Naive thymus-derived CD8-positive, alpha-beta T cell (primary cell): ENCODE measurements at regions not wholly inside any gene's neighbourhood (a gene's known extent, or its start where the extent isn't known, plus 50 kb on each side); places are given as distances from the start of the nearest gene placed in this dataset.
A peak's percentile ranks its signal among the peaks of the same experiment; 100 is the strongest.
"Not testable (repeated sequence)": the region's sequence is repeated elsewhere in the genome, so short reads cannot be mapped to it uniquely, and the experiment has no call there.

Experiments
- ATAC-seq, 2 donors: fragments of 150-1000 bp; cut with Tn5 transposase in 1 of 2; sonication (Bioruptor Pico), chemical (Tn5 transposase) in 1 of 2; 1 replicate in 1 of 2; 2 replicates in 1 of 2; pipeline ENCODE4 v1.10.0; 2021; ENCODE audit warnings: mild to moderate bottlenecking in 2 of 2, moderate library complexity in 2 of 2
- POLR2A ChIA-PET: fragments of 350-600 bp; sonication (Branson Sonifier 250); formaldehyde crosslinking; loops from one replicate; lab custom pipeline; 2021; ENCODE audit warnings: antibody characterized with exemption; lab: Charles Lee
- DNase-seq, 10 donors: peaks; one replicate each; pipeline versions ENCODE4 v3.0.0 to v3.0.0-alpha.2; 2020 to 2022
- H3K27ac Mint-ChIP-seq, 10 donors: one replicate each; pipeline ENCODE4 v1.8.0; 2020 to 2022; ENCODE audit warnings: mild to moderate bottlenecking in 10 of 10, mixed read lengths in 10 of 10, moderate library complexity in 4 of 10, inconsistent platforms in 1 of 10
- H3K27me3 Mint-ChIP-seq, 5 donors: one replicate each; pipeline ENCODE4 v1.8.0; 2021 to 2022; ENCODE audit warnings: mixed read lengths in 5 of 5
- H3K36me3 Mint-ChIP-seq, 3 donors: one replicate each; pipeline ENCODE4 v1.8.0; 2020 to 2022; ENCODE audit warnings: mixed read lengths in 3 of 3, mild to moderate bottlenecking in 2 of 3, inconsistent platforms in 1 of 3
- H3K4me1 Mint-ChIP-seq, 4 donors: one replicate each; pipeline ENCODE4 v1.8.0; 2021 to 2022; ENCODE audit warnings: mixed read lengths in 4 of 4
- H3K4me3 Mint-ChIP-seq, 10 donors: one replicate each; pipeline ENCODE4 v1.8.0; 2020 to 2022; ENCODE audit warnings: mild to moderate bottlenecking in 10 of 10, mixed read lengths in 10 of 10, moderate library complexity in 6 of 10, inconsistent platforms in 1 of 10
- H3K9me3 Mint-ChIP-seq, 9 donors: one replicate each; pipeline ENCODE4 v1.8.0; 2020 to 2022; ENCODE audit warnings: mixed read lengths in 9 of 9, mild to moderate bottlenecking in 3 of 9, inconsistent platforms in 1 of 9, moderate library complexity in 1 of 9

- no peaks in the 10 kb centered on the region for H3K36me3 Mint-ChIP-seq
- ATAC-seq, result no peak
Observed at GRCh38 chr2:120536141-120536540, 190.2 kb downstream of the INHBB start.

GRCh38 chr2:120538691-120539423, 192.9 kb downstream of the INHBB start:
- Mint-ChIP-seq H3K27ac (no peak overlapping the region), H3K4me1 (no peaks in the 10 kb centered on the region), H3K27me3 (peaks cover 0 to 10% (median 2%) of the 10 kb centered on the region in 5 donors), H3K4me3 (no peak overlapping the region), H3K9me3 (no peaks in the 10 kb centered on the region), H3K36me3 (no peaks in the 10 kb centered on the region)
- ATAC-seq (no peak), DNase-seq (no peak)
- POLR2A ChIA-PET, result no interaction called here

More at GRCh38 chr2:120536141-120536540, 190.2 kb downstream of the INHBB start:
- no peak overlapping the region for H3K4me3 Mint-ChIP-seq
- H3K9me3 Mint-ChIP-seq, result peaks cover 0 to 3% (median 0%) of the 10 kb centered on the region in 9 donors
- H3K27ac Mint-ChIP-seq, result no peak overlapping the region
- DNase-seq, result no peak
- POLR2A ChIA-PET, result no interaction called here
- no peaks in the 10 kb centered on the region for H3K4me1 Mint-ChIP-seq
- H3K27me3 Mint-ChIP-seq, result peaks cover 0 to 14% (median 0%) of the 10 kb centered on the region in 5 donors

- POLR2A ChIA-PET, result no interaction called here
- Mint-ChIP-seq H3K9me3 (no peaks in the 10 kb centered on the region), H3K4me3 (no peak overlapping the region), H3K27ac (no peak overlapping the region), H3K4me1 (no peaks in the 10 kb centered on the region), H3K36me3 (no peaks in the 10 kb centered on the region), H3K27me3 (peaks cover 0 to 15% (median 8%) of the 10 kb centered on the region in 5 donors)
- DNase-seq (no peak), ATAC-seq (no peak)
Observed at GRCh38 chr2:120539424-120539936, 193.5 kb downstream of the INHBB start.

GRCh38 chr2:120539937-120540718, 194.2 kb downstream of the INHBB start:
- peaks cover 0 to 15% (median 10%) of the 10 kb centered on the region in 5 donors for H3K27me3 Mint-ChIP-seq
- H3K27ac Mint-ChIP-seq, result peak overlapping the region in 2 of 10 donors; percentile 9 to 59
- H3K4me1 Mint-ChIP-seq, result no peaks in the 10 kb centered on the region
- no peaks in the 10 kb centered on the region for H3K36me3 Mint-ChIP-seq
- ATAC-seq (no peak), DNase-seq (no peak)
- H3K9me3 Mint-ChIP-seq, result no peaks in the 10 kb centered on the region
- H3K4me3 Mint-ChIP-seq, result no peak overlapping the region
- POLR2A ChIA-PET, result no interaction called here

- Mint-ChIP-seq H3K36me3 (no peaks in the 10 kb centered on the region), H3K27ac (peak overlapping the region in 1 of 10 donors; percentile 59), H3K4me1 (no peaks in the 10 kb centered on the region), H3K9me3 (no peaks in the 10 kb centered on the region), H3K27me3 (peaks cover 0 to 15% (median 8%) of the 10 kb centered on the region in 5 donors), H3K4me3 (no peak overlapping the region)
- POLR2A ChIA-PET, result no interaction called here
- no peak for ATAC-seq
- DNase-seq, result no peak
Observed at GRCh38 chr2:120540719-120541552, 194.7 kb upstream of the GLI2 start.

GRCh38 chr2:120541553-120541932, 194.1 kb upstream of the GLI2 start:
- POLR2A ChIA-PET, result no interaction called here
- Mint-ChIP-seq H3K9me3 (no peaks in the 10 kb centered on the region), H3K36me3 (no peaks in the 10 kb centered on the region), H3K4me3 (no peak overlapping the region), H3K27ac (no peak overlapping the region), H3K4me1 (no peaks in the 10 kb centered on the region), H3K27me3 (peaks cover 0 to 15% (median 11%) of the 10 kb centered on the region in 5 donors)
- DNase-seq (no peak), ATAC-seq (no peak)

- H3K4me3 Mint-ChIP-seq, result no peak overlapping the region
- peaks cover 0 to 12% (median 11%) of the 10 kb centered on the region in 5 donors for H3K27me3 Mint-ChIP-seq
- DNase-seq (no peak), ATAC-seq (no peak)
- no peaks in the 10 kb centered on the region for H3K36me3 Mint-ChIP-seq
- no peaks in the 10 kb centered on the region for H3K9me3 Mint-ChIP-seq
- POLR2A ChIA-PET, result no interaction called here
- H3K4me1 Mint-ChIP-seq, result no peaks in the 10 kb centered on the region
- no peak overlapping the region for H3K27ac Mint-ChIP-seq
Observed at GRCh38 chr2:120541972-120542670, 193.5 kb upstream of the GLI2 start.

- Mint-ChIP-seq H3K36me3 (no peaks in the 10 kb centered on the region), H3K4me1 (no peaks in the 10 kb centered on the region), H3K27me3 (peaks cover 0 to 12% (median 10%) of the 10 kb centered on the region in 5 donors), H3K27ac (no peak overlapping the region), H3K9me3 (no peaks in the 10 kb centered on the region), H3K4me3 (no peak overlapping the region)
- DNase-seq (no peak), ATAC-seq (no peak)
- POLR2A ChIA-PET, result no interaction called here
Observed at GRCh38 chr2:120542911-120543527, 192.6 kb upstream of the GLI2 start.

GRCh38 chr2:120543899-120544298, 191.8 kb upstream of the GLI2 start:
- POLR2A ChIA-PET, result no interaction called here
- Mint-ChIP-seq H3K4me1 (no peaks in the 10 kb centered on the region), H3K27me3 (peaks cover 0 to 12% (median 10%) of the 10 kb centered on the region in 5 donors), H3K27ac (peak overlapping the region in 1 of 10 donors; percentile 52), H3K9me3 (no peaks in the 10 kb centered on the region), H3K36me3 (no peaks in the 10 kb centered on the region), H3K4me3 (no peak overlapping the region)
- no peak for ATAC-seq
- DNase-seq, result no peak

GRCh38 chr2:120544522-120544921, 191.1 kb upstream of the GLI2 start:
- H3K9me3 Mint-ChIP-seq, result no peaks in the 10 kb centered on the region
- H3K27ac Mint-ChIP-seq, result no peak overlapping the region
- no peaks in the 10 kb centered on the region for H3K4me1 Mint-ChIP-seq
- POLR2A ChIA-PET, result no interaction called here
- H3K4me3 Mint-ChIP-seq, result no peak overlapping the region
- ATAC-seq (no peak), DNase-seq (no peak)
- no peaks in the 10 kb centered on the region for H3K36me3 Mint-ChIP-seq
- H3K27me3 Mint-ChIP-seq, result peaks cover 0 to 11% (median 9%) of the 10 kb centered on the region in 5 donors

GRCh38 chr2:120545007-120545406, 190.7 kb upstream of the GLI2 start:
- POLR2A ChIA-PET, H3K4me1 Mint-ChIP-seq, H3K4me3 Mint-ChIP-seq, DNase-seq, ATAC-seq, H3K36me3 Mint-ChIP-seq, H3K27ac Mint-ChIP-seq, H3K9me3 Mint-ChIP-seq: not testable (repeated sequence)
- peaks cover 0 to 11% (median 8%) of the 10 kb centered on the region in 5 donors for H3K27me3 Mint-ChIP-seq
